ENCODE measurements at regions not wholly inside any gene's neighbourhood (a gene's known extent, or its start where the extent isn't known, plus 50 kb on each side); places are given as distances from the start of the nearest gene placed in this dataset.

- Mint-ChIP-seq H3K36me3 (ENCODE audit: unreplicated experiment) (peaks cover 4% of the 10 kb centered on the region), H3K4me3 (ENCODE audit: unreplicated experiment) (no peak overlapping the region), H3K27ac (ENCODE audit: unreplicated experiment) (no peak overlapping the region), H3K9me3 (ENCODE audit: unreplicated experiment) (no peaks in the 10 kb centered on the region), H3K4me1 (ENCODE audit: low read depth, unreplicated experiment) (peaks cover 3% of the 10 kb centered on the region), H3K27me3 (ENCODE audit: unreplicated experiment) (no peaks in the 10 kb centered on the region)
- no peak for TF ChIP-seq CTCF (IDR thresholded peaks at IDR 0.05; ENCODE audit: partially characterized antibody, unreplicated experiment)
- DNase-seq = no peak
Measured at GRCh38 chr4:58564695-58565475, 1454.7 kb upstream of the IGFBP7 start.

GRCh38 chr4:58561170-58561569 is 1451.0 kb upstream of the IGFBP7 start:
- no peak overlapping the region for H3K4me3 Mint-ChIP-seq (ENCODE audit: unreplicated experiment)
- no peaks in the 10 kb centered on the region for H3K9me3 Mint-ChIP-seq (ENCODE audit: unreplicated experiment)
- H3K4me1 Mint-ChIP-seq (ENCODE audit: low read depth, unreplicated experiment) = peaks cover 3% of the 10 kb centered on the region
- no peaks in the 10 kb centered on the region for H3K36me3 Mint-ChIP-seq (ENCODE audit: unreplicated experiment)
- H3K27me3 Mint-ChIP-seq (ENCODE audit: unreplicated experiment) = no peaks in the 10 kb centered on the region
- no peak for DNase-seq
- no peak overlapping the region for H3K27ac Mint-ChIP-seq (ENCODE audit: unreplicated experiment)
- no peak for TF ChIP-seq CTCF (IDR thresholded peaks at IDR 0.05; ENCODE audit: partially characterized antibody, unreplicated experiment)

- H3K36me3 Mint-ChIP-seq (ENCODE audit: unreplicated experiment) = no peaks in the 10 kb centered on the region
Measured at GRCh38 chr4:58560736-58561135, 1450.6 kb upstream of the IGFBP7 start.

GRCh38 chr4:58553679-58554078 is 1443.5 kb upstream of the IGFBP7 start:
- H3K36me3 Mint-ChIP-seq (ENCODE audit: unreplicated experiment) = no peaks in the 10 kb centered on the region
- no peak for TF ChIP-seq CTCF (IDR thresholded peaks at IDR 0.05; ENCODE audit: partially characterized antibody, unreplicated experiment)
- H3K4me3 Mint-ChIP-seq (ENCODE audit: unreplicated experiment) = no peak overlapping the region
- no peak overlapping the region for H3K27ac Mint-ChIP-seq (ENCODE audit: unreplicated experiment)
- DNase-seq = no peak
- peaks cover 9% of the 10 kb centered on the region for H3K4me1 Mint-ChIP-seq (ENCODE audit: low read depth, unreplicated experiment)
- peaks cover 3% of the 10 kb centered on the region for H3K9me3 Mint-ChIP-seq (ENCODE audit: unreplicated experiment)
- no peaks in the 10 kb centered on the region for H3K27me3 Mint-ChIP-seq (ENCODE audit: unreplicated experiment)

More at GRCh38 chr4:58560736-58561135, 1450.6 kb upstream of the IGFBP7 start:
- peaks cover 3% of the 10 kb centered on the region for H3K4me1 Mint-ChIP-seq (ENCODE audit: low read depth, unreplicated experiment)
- DNase-seq = no peak
- no peak overlapping the region for H3K4me3 Mint-ChIP-seq (ENCODE audit: unreplicated experiment)
- no peak overlapping the region for H3K27ac Mint-ChIP-seq (ENCODE audit: unreplicated experiment)
- H3K9me3 Mint-ChIP-seq (ENCODE audit: unreplicated experiment) = no peaks in the 10 kb centered on the region
- H3K27me3 Mint-ChIP-seq (ENCODE audit: unreplicated experiment) = no peaks in the 10 kb centered on the region
- TF ChIP-seq CTCF (IDR thresholded peaks at IDR 0.05; ENCODE audit: partially characterized antibody, unreplicated experiment) = no peak

GRCh38 chr4:58553031-58553430 is 1442.8 kb upstream of the IGFBP7 start:
- Mint-ChIP-seq H3K27ac (ENCODE audit: unreplicated experiment) (no peak overlapping the region), H3K4me3 (ENCODE audit: unreplicated experiment) (no peak overlapping the region), H3K36me3 (ENCODE audit: unreplicated experiment) (no peaks in the 10 kb centered on the region), H3K4me1 (ENCODE audit: low read depth, unreplicated experiment) (peaks cover 9% of the 10 kb centered on the region), H3K9me3 (ENCODE audit: unreplicated experiment) (peaks cover 3% of the 10 kb centered on the region), H3K27me3 (ENCODE audit: unreplicated experiment) (no peaks in the 10 kb centered on the region)
- TF ChIP-seq CTCF (IDR thresholded peaks at IDR 0.05; ENCODE audit: partially characterized antibody, unreplicated experiment) = no peak
- DNase-seq = no peak
